ENCODE measurements at regions not wholly inside any gene's neighbourhood (a gene's known extent, or its start where the extent isn't known, plus 50 kb on each side); places are given as distances from the start of the nearest gene placed in this dataset.

DNA sequence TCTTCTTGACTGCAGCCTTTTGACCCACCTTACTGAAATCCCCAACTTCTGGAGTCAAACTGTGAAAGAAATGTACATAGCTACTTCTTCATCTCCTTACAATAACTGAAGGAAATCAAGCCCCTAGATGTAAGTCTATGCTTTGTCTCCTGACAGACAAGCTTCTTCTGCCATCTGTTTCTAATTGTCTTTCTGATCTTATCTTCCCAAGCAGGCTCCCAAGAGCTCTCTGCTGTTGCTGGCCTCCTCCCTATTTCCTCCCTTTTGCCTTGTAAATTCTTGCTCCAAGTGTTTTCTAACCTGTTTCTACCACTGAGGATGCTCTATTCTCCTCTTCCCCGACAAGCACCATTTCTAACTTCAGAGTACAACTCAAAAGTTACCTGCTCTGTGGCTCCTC lies 77.4 kb upstream of the OSR1 start:
- TF ChIP-seq, protein P1, sequence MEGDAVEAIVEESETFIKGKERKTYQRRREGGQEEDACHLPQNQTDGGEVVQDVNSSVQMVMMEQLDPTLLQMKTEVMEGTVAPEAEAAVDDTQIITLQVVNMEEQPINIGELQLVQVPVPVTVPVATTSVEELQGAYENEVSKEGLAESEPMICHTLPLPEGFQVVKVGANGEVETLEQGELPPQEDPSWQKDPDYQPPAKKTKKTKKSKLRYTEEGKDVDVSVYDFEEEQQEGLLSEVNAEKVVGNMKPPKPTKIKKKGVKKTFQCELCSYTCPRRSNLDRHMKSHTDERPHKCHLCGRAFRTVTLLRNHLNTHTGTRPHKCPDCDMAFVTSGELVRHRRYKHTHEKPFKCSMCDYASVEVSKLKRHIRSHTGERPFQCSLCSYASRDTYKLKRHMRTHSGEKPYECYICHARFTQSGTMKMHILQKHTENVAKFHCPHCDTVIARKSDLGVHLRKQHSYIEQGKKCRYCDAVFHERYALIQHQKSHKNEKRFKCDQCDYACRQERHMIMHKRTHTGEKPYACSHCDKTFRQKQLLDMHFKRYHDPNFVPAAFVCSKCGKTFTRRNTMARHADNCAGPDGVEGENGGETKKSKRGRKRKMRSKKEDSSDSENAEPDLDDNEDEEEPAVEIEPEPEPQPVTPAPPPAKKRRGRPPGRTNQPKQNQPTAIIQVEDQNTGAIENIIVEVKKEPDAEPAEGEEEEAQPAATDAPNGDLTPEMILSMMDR (conservative IDR thresholded peaks at IDR 0.05) = no peak
- no peak overlapping the region for H3K27ac ChIP-seq

DNA sequence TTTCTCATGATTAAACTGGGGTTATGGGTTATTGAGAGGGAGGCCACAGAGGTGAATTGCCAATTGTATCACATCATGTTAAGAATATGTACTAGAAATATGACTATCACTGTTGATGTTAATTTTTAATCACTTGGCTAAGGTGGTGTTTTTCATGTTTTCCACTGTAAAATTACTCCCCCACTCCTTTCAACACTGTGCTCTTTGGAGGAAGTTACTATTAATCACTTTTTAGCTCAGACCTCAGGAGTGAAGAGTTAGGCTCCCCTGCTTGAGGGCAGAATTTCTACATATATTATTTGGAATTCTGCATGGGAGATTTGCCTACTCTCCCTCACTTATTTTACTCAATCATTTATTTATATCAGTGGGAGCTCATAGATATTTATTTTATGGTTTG lies 76.0 kb upstream of the OSR1 start:
- TF ChIP-seq, protein P1 (conservative IDR thresholded peaks at IDR 0.05) = no peak
- no peak overlapping the region for H3K27ac ChIP-seq

DNA sequence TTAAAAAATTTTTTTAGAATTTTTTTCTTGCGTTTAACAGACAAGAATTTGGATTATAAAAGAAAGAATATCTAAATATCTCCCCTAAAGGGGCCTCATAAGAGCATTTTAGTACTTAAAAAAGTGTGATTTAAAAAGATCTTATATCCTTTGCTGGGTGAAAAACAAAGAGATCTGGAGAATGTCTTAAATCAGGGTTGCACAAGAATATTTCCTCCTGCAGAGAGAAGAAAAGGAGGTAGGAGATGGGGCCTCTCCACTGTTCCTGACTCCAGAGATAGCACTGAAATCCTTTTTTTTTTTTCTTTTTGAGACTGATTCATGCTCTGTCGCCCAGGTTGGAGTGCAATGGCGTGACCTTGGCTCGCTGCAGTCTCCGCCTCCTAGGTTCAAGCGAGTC lies 68.5 kb upstream of the OSR1 start:
- TF ChIP-seq, protein P1 (conservative IDR thresholded peaks at IDR 0.05) = no peak

DNA sequence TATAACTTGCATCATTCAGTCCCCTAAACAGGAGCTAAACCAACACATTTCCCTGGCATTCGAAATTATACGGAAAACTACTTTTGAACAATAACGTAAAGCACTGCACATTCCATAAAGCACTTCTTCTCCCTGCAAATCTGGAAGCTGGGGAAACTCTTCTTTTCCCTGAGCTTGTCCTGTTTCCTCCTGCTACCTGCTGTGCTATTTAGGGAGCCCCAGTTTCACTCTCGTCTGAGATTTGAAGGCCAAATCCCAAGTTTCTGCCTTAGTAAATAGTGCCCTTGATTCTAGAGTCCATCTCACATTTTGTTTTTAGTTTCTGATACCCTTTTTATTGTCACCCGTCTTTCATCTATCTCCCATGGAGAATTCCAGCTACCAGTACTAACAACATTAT lies 67.7 kb upstream of the OSR1 start:
- H3K27ac ChIP-seq = no peak overlapping the region
- TF ChIP-seq, protein P1 (conservative IDR thresholded peaks at IDR 0.05) = no peak

More for the DNA sequence above, 68.5 kb upstream of the OSR1 start:
- no peak overlapping the region for H3K27ac ChIP-seq

DNA sequence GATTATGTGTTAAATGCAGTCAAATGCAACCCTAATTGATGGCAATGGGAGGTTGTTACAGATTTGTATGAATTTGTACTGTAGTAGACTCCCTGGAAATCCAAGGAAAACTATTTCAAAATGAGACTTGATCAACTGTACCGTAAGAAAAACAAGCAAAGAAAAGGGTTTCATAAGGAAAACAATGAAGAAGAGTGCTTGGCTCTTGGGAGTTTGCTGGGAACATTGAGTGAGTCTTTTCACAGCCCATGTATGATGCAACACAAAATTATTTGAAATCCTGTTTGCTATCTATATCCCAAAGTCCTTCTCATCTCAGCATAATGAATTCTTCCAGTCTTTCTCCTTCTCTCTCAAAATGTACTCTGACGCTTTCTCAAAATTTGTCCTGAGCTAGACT lies 67.0 kb upstream of the OSR1 start:
- no peak overlapping the region for H3K27ac ChIP-seq
- TF ChIP-seq, protein P1 (conservative IDR thresholded peaks at IDR 0.05) = no peak

DNA sequence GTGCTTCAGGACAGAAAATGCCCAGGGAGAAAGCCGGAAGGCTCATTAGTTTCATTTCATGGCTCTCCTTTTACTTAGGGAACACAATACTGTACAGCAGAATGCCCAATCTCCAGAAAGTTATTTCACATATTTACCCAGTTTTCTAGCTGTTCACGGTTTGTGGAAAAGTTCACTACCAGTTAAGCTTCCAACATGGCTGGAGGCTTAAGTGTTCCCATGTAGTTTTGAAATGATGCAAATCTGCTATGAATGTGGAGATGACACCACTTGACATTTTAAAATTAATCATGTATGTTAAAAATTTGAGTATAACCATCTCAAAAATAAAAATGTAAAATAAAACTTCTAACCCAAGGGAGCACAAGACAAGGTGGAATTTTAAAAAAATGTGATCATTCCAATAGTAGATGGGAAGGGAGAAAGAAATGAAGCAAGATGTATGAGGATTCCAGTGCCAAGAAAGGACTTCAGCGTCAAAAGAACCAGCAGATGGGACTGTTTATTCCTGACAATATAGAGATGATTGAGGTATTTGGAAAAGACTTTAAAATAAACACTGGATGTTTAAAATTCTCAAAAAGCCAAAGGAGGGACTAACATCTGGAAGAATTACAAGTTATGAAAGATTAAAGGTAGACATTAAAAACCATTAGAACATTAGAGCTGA lies 60.9 kb upstream of the OSR1 start:
- TF ChIP-seq, protein P1 (conservative IDR thresholded peaks at IDR 0.05) = no peak
- no peak overlapping the region for H3K27ac ChIP-seq

DNA sequence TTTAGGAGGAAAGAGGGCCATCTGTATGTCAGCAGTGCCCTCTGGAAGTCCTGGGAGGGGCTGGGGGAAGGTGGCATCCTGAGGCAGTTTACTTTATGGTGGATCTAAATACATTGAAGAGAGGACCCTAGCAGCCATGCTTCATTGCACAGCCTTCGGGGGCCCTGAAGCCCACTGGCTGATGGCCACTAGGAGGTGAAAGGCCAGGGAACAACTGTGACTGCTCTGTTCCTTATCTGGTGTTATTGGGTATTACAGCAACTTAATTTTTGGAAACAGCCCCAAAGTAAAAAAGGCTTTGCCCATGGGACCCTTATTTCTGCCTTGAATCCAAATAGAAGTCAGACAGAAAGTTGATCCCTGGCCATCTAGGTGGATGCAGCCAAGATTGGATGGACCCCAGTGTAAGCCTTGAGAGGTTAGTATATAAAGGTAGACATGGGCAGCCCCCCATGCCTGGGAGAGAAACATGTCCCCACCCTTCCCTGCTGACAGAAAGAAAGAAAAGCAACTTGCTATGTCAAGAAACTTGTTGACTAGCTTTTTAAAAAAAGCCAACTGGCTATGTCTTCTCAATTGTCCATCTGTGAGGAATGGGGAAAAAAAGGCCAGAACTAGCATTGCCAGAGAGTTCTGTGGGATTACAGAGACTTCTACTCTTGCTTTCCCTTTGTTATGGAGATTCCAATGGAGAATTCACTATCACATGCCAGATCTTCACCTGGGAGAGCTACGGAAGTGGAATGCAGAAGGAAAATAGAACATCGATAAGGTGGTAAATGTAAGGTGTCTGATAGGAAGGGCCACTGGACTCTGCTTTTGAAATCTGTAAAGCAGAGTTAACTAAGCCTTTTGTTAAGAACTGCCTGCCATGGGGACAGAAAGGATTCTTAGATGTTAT lies 58.6 kb upstream of the OSR1 start:
- no peak overlapping the region for H3K27ac ChIP-seq
- TF ChIP-seq, protein P1 (conservative IDR thresholded peaks at IDR 0.05) = no peak
